IMR-90 (cell line): ENCODE measurements at regions not wholly inside any gene's neighbourhood (a gene's known extent, or its start where the extent isn't known, plus 50 kb on each side); places are given as distances from the start of the nearest gene placed in this dataset.

Experiments
- ATAC-seq: fragments of 200-7000 bp; cut with Tn5 transposase; 2 replicates; pipeline ENCODE4 v1.9.1; 2020; ENCODE audit warnings: low read depth, mild to moderate bottlenecking, moderate library complexity
- BruUV-seq: library from RNA; stranded (reverse); fragments of 400-500 nt; replicated peaks from 2 replicates; lab custom pipeline; 2021; lab: Mats Ljungman, UMichigan
- CTCF ChIA-PET: fragments of 300-600 bp; formaldehyde crosslinking; extraction: SDS; loops from one replicate; lab custom pipeline; 2021; ENCODE audit warnings: antibody characterized with exemption; lab: Yijun Ruan, JAX
- POLR2A ChIA-PET: fragments of 300-600 bp; sonication (Branson Sonifier 250); formaldehyde crosslinking; loops from one replicate; lab custom pipeline; 2022; ENCODE audit warnings: antibody characterized with exemption; ENCODE audit not compliant: unreplicated experiment; lab: Charles Lee
- DNase-seq: peaks from one replicate; pipeline ENCODE4 v3.0.0; 2013
- H2AFZ ChIP-seq: replicated peaks from 2 replicates; pipeline ENCODE3; 2013; ENCODE audit warnings: low read length, mild to moderate bottlenecking; ENCODE audit not compliant: poor library complexity
- H2AK5ac ChIP-seq: 2 replicates; pipeline ENCODE4 v1.6.1; 2013; ENCODE audit warnings: low read depth, low read length, inconsistent platforms
- H2AK9ac ChIP-seq: replicated peaks from 2 replicates; pipeline ENCODE3; 2013; ENCODE audit warnings: mild to moderate bottlenecking, low read depth, low read length, moderate library complexity; ENCODE audit not compliant: poor library complexity
- H2BK120ac ChIP-seq: 2 replicates; pipeline ENCODE4 v1.6.1; 2013; ENCODE audit warnings: low read depth, low read length, inconsistent platforms
- H2BK15ac ChIP-seq: 3 replicates; pipeline ENCODE4 v1.6.1; 2013; ENCODE audit warnings: low read depth, low read length, inconsistent platforms
- H2BK20ac ChIP-seq: 2 replicates; pipeline ENCODE4 v1.6.1; 2013; ENCODE audit warnings: low read depth, mild to moderate bottlenecking, inconsistent platforms, low read length, moderate library complexity
- H2BK5ac ChIP-seq: 2 replicates; pipeline ENCODE4 v1.6.1; 2013; ENCODE audit warnings: mild to moderate bottlenecking, low read depth, low read length, inconsistent platforms; ENCODE audit not compliant: poor library complexity, severe bottlenecking
- H3K14ac ChIP-seq: replicated peaks from 2 replicates; pipeline ENCODE4 v1.6.1; 2013; ENCODE audit warnings: low read depth, low read length, inconsistent platforms
- H3K18ac ChIP-seq: 2 replicates; pipeline ENCODE4 v1.6.1; 2013; ENCODE audit warnings: low read depth, low read length, control low read depth
- H3K23ac ChIP-seq: 2 replicates; pipeline ENCODE4 v1.6.1; 2013; ENCODE audit warnings: low read depth, low read length, inconsistent platforms
- H3K27ac ChIP-seq: 2 replicates; pipeline ENCODE4 v1.5.1; 2013; ENCODE audit warnings: mild to moderate bottlenecking, control low read depth, low read length; ENCODE audit not compliant: insufficient read depth
- H3K27me3 ChIP-seq: 2 replicates; pipeline ENCODE4 v1.6.1; 2013; ENCODE audit warnings: low read length; ENCODE audit not compliant: control insufficient read depth, insufficient read depth
- H3K36me3 ChIP-seq: 2 replicates; pipeline ENCODE4 v1.6.1; 2013; ENCODE audit warnings: low read length, mixed read lengths; ENCODE audit not compliant: control insufficient read depth, insufficient read depth
- H3K4ac ChIP-seq: 2 replicates; pipeline ENCODE4 v1.6.1; 2013; ENCODE audit warnings: low read depth, low read length, inconsistent platforms
- H3K4me1 ChIP-seq: 2 replicates; pipeline ENCODE4 v1.6.1; 2013; ENCODE audit warnings: low read length, mixed read lengths; ENCODE audit not compliant: control insufficient read depth, insufficient read depth
- H3K4me2 ChIP-seq: 2 replicates; pipeline ENCODE4 v1.6.1; 2013; ENCODE audit warnings: low read depth, mild to moderate bottlenecking, control low read depth, low read length, moderate library complexity
- H3K4me3 ChIP-seq: 2 replicates; pipeline ENCODE4 v1.5.1; 2013; ENCODE audit warnings: low read depth, mild to moderate bottlenecking, control low read depth, low read length, moderate library complexity; ENCODE audit not compliant: insufficient read depth
- H3K56ac ChIP-seq: 2 replicates; pipeline ENCODE4 v1.6.1; 2013; ENCODE audit warnings: low read length, inconsistent platforms; ENCODE audit not compliant: insufficient read depth; ENCODE audit errors: extremely low read depth
- H3K79me1 ChIP-seq, 2 experiments: 2 replicates each; pipeline ENCODE4 v1.6.1; 2013; ENCODE audit warnings: low read length in 2 of 2, inconsistent platforms in 1 of 2, low read depth in 1 of 2
- H3K9ac ChIP-seq: 2 replicates; pipeline ENCODE4 v1.6.1; 2013; ENCODE audit warnings: low read depth, low read length, control low read depth
- H3K9me1 ChIP-seq: 2 replicates; pipeline ENCODE4 v1.6.1; 2013; ENCODE audit warnings: low read length, inconsistent platforms; ENCODE audit not compliant: insufficient read depth
- H3K9me3 ChIP-seq: 2 replicates; pipeline ENCODE4 v1.6.1; 2013; ENCODE audit warnings: low read length; ENCODE audit not compliant: control insufficient read depth, insufficient read depth
- H4K20me1 ChIP-seq: 2 replicates; pipeline ENCODE4 v1.6.1; 2013; ENCODE audit warnings: low read length, inconsistent platforms; ENCODE audit not compliant: insufficient read depth
- H4K5ac ChIP-seq: 2 replicates; pipeline ENCODE4 v1.6.1; 2013; ENCODE audit warnings: mild to moderate bottlenecking, low read depth, low read length, control low read depth
- H4K8ac ChIP-seq, 2 experiments: 2 replicates each; pipeline ENCODE4 v1.6.1; 2013; ENCODE audit warnings: low read depth in 2 of 2, low read length in 2 of 2, control low read depth in 1 of 2, inconsistent platforms in 1 of 2
- H4K91ac ChIP-seq: 2 replicates; pipeline ENCODE4 v1.6.1; 2013; ENCODE audit warnings: low read depth, low read length, inconsistent platforms; ENCODE audit not compliant: insufficient read depth
- CHD1 ChIP-seq: IDR thresholded peaks from 2 replicates; pipeline ENCODE4 v1.6.1; 2012; ENCODE audit warnings: low read depth, low read length, improper control_type of control experiment
- MAFK ChIP-seq: IDR thresholded peaks from 2 replicates; pipeline ENCODE4 v1.6.1; 2012; ENCODE audit warnings: low read depth, low read length, improper control_type of control experiment
- NFE2L2 ChIP-seq: fragments of 150-350 bp; IDR thresholded peaks from 2 replicates; pipeline ENCODE4 v1.6.1; 2016; ENCODE audit warnings: low read depth, mild to moderate bottlenecking, low read length
- RAD21 ChIP-seq: IDR thresholded peaks from 2 replicates; pipeline ENCODE4 v1.6.1; 2012; ENCODE audit warnings: low read length, improper control_type of control experiment
- RFX5 ChIP-seq: IDR thresholded peaks from 2 replicates; pipeline ENCODE4 v1.8.0; 2012; ENCODE audit warnings: low read depth, mild to moderate bottlenecking, low read length, moderate library complexity
- WGBS, 2 experiments: methylation state at CpG; one replicate each; pipeline versions ENCODE4 v1.1.5 to v1.1.7; 2013; ENCODE audit warnings: missing lambda C conversion rate in 2 of 2; ENCODE audit not compliant: insufficient read length in 1 of 2; ENCODE audit errors: extremely low coverage in 2 of 2; 5-methylcytosine and 5-hydroxymethylcytosine counted together
- dilution Hi-C: fragments of 300-500 bp; cut with HindIII; formaldehyde crosslinking; loops from one replicate; pipeline ENCODE4 v1.14.3; 2018; ENCODE audit warnings: low sequenced_read_pairs; ENCODE audit not compliant: unreplicated experiment
- in situ Hi-C: fragments of 300-500 bp; cut with MboI; formaldehyde crosslinking; loops from 3 replicates; pipeline ENCODE4 v1.14.3; 2019; ENCODE audit warnings: low sequenced_read_pairs, inconsistent platforms, mixed read lengths
- intact Hi-C: fragments of 100-400 bp; cut with micrococcal nuclease; formaldehyde crosslinking; loops from 2 replicates; pipeline ENCODE4 v1.10.0; 2022

- TF ChIP-seq CHD1, result no peak
- TF ChIP-seq RFX5, result no peak
- no peak for TF ChIP-seq RAD21
These were observed 240.5 kb downstream of the MREG start (continued) for GRCh38 chr2:215772634-215773563.

DNA sequence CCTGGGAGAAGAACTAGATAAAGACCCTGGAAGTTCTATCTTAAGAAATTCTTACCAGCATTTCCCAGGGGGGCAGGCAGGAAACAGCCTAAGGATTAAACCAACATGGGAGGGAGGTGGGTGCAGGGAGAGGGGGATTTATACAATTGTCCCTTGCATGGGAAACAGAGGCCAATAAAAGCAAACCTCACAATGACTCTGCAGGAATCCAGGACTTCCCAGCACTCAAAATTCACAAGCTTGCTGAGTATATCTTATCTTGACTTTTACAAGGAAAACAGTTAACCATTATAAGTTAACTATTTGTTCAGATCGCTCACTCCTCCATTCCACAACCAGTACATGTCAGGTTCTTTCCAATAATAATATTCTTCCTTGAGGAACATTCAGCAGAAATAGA is 241.3 kb downstream of the MREG start:
- peaks cover 14% of the 10 kb centered on the region for H3K4me1 ChIP-seq
- 0 out of 2 replicates have a peak, but pooled peaks cover 3% of the 10 kb centered on the region for H3K9me1 ChIP-seq
- peak overlapping the region; percentile 54 for H2BK120ac ChIP-seq
- peak overlapping the region; percentile 33; the same call in 1 of the 2 replicates for H3K14ac ChIP-seq
- peak overlapping the region; percentile 26 for H2BK5ac ChIP-seq
- dilution Hi-C loops (no loop called here), intact Hi-C loops (no loop called here), in situ Hi-C loops (no loop called here)
- CTCF ChIA-PET, result no interaction called here
- no peak overlapping the region for H2AK5ac ChIP-seq
- H3K9ac ChIP-seq, result no peak overlapping the region
- peak overlapping the region; percentile 96 for H3K18ac ChIP-seq
- H4K20me1 ChIP-seq, result no peaks in the 10 kb centered on the region
- DNase-seq (peak; percentile 57), ATAC-seq (0 out of 2 replicates have a peak, but pooled peaks have one; percentile 8)
- H2AK9ac ChIP-seq, result no peak overlapping the region
- peak overlapping the region; percentile 30; the same call in 1 of the 2 replicates for H3K23ac ChIP-seq
- POLR2A ChIA-PET, result no interaction called here
- peak overlapping the region; percentile 6; the same call in 1 of the 2 replicates for H2BK20ac ChIP-seq
- no peak overlapping the region; the same call in 2 of the 3 replicates for H2BK15ac ChIP-seq
- H3K4me2 ChIP-seq, result no peak overlapping the region
- no peak overlapping the region for H2AFZ ChIP-seq
- H3K27me3 ChIP-seq, result no peaks in the 10 kb centered on the region
- no peak overlapping the region for H3K56ac ChIP-seq
- H3K9me3 ChIP-seq, result peaks cover 4% of the 10 kb centered on the region
- no CpG with 5 or more reads among the region's 1 CpG for WGBS, 2 experiments
- H4K8ac ChIP-seq, result no peak overlapping the region
- H3K79me1 ChIP-seq, result no peaks in the 10 kb centered on the region
- H3K4me3 ChIP-seq, result no peak overlapping the region
- H3K27ac ChIP-seq, result no peak overlapping the region
- H3K4ac ChIP-seq, result peak overlapping the region; percentile 39; the same call in 1 of the 2 replicates
- no TSS peak for BruUV-seq
- peak overlapping the region; percentile 56 for H4K5ac ChIP-seq
- no peak overlapping the region; the same call in 1 of the 2 replicates for H4K91ac ChIP-seq
- H3K36me3 ChIP-seq, result no peaks in the 10 kb centered on the region
- TF ChIP-seq RAD21, result no peak
- peak; percentile 88 for TF ChIP-seq NFE2L2
- peak; percentile 7; the same call in 1 of the 2 replicates for TF ChIP-seq MAFK
